HEK293 (cell line): ENCODE measurements at regions not wholly inside any gene's neighbourhood (a gene's known extent, or its start where the extent isn't known, plus 50 kb on each side); places are given as distances from the start of the nearest gene placed in this dataset.

ENCODE experiments used
- CTCF ChIA-PET: fragments of 350-600 bp; formaldehyde crosslinking; extraction: SDS; loops from one replicate; lab custom pipeline; 2021; ENCODE audit warnings: antibody characterized with exemption; lab: Yijun Ruan, JAX
- POLR2A ChIA-PET: fragments of 300-600 bp; formaldehyde crosslinking; extraction: SDS; loops from one replicate; lab custom pipeline; 2020; ENCODE audit warnings: antibody characterized with exemption, inconsistent platforms; lab: Yijun Ruan, JAX
- H3K27ac ChIP-seq: fragments of 200-500 bp; sonication (Bioruptor generic); 2 replicates; pipeline ENCODE4 v1.5.1; 2014; ENCODE audit warnings: low read depth, low read length, control low read depth, inconsistent platforms; ENCODE audit errors: extremely low read depth
- H3K36me3 ChIP-seq, 2 experiments: fragments of 200-500 bp in 1 of 2; sonication (Bioruptor generic) in 1 of 2; 1 replicate in 1 of 2; 2 replicates in 1 of 2; pipeline ENCODE4 v1.5.1; 2014 to 2017; ENCODE audit warnings: inconsistent platforms in 2 of 2, low read length in 2 of 2; ENCODE audit not compliant: control insufficient read depth in 2 of 2, insufficient read depth in 1 of 2
- H3K4me1 ChIP-seq: fragments of 200-500 bp; sonication (Bioruptor generic); 2 replicates; pipeline ENCODE4 v1.5.1; 2014; ENCODE audit warnings: mild to moderate bottlenecking, low read length, inconsistent platforms; ENCODE audit not compliant: control insufficient read depth, insufficient read depth
- H3K4me3 ChIP-seq: 2 replicates; pipeline ENCODE4 v1.5.1; 2011; ENCODE audit warnings: low read depth, mild to moderate bottlenecking, control low read depth, low read length, moderate library complexity
- H3K9me3 ChIP-seq: fragments of 200-500 bp; sonication (Bioruptor generic); 2 replicates; pipeline ENCODE4 v1.5.1; 2014; ENCODE audit warnings: low read depth, low read length, inconsistent platforms; ENCODE audit not compliant: control insufficient read depth, insufficient read depth
- GLIS2 ChIP-seq: fragments of 450-650 bp; formaldehyde crosslinking; IDR thresholded peaks from 2 replicates; pipeline ENCODE4 v1.5.1; 2016; ENCODE audit warnings: missing biosample characterization, missing genetic modification characterization
- OVOL3 ChIP-seq: fragments of 450-650 bp; formaldehyde crosslinking; IDR thresholded peaks from 2 replicates; pipeline ENCODE4 v1.5.1; 2016; ENCODE audit warnings: missing biosample characterization, missing genetic modification characterization
- PBX3 ChIP-seq: sonication (generic); formaldehyde crosslinking; IDR thresholded peaks from 2 replicates; pipeline ENCODE4 v1.8.1; 2022; ENCODE audit warnings: mild to moderate bottlenecking, moderate library complexity, missing genetic modification reagents
- PRDM10 ChIP-seq: fragments of 450-650 bp; formaldehyde crosslinking; IDR thresholded peaks from 2 replicates; pipeline ENCODE4 v1.5.1; 2016; ENCODE audit warnings: missing biosample characterization, missing genetic modification characterization
- SCRT2 ChIP-seq: fragments of 450-650 bp; formaldehyde crosslinking; IDR thresholded peaks from 2 replicates; pipeline ENCODE4 v1.5.1; 2016; ENCODE audit warnings: missing biosample characterization, missing genetic modification characterization
- WT1 ChIP-seq: fragments of 450-650 bp; formaldehyde crosslinking; IDR thresholded peaks from 2 replicates; pipeline ENCODE4 v1.5.1; 2016; ENCODE audit warnings: missing biosample characterization, missing genetic modification characterization
- ZBTB17 ChIP-seq: fragments of 450-650 bp; formaldehyde crosslinking; IDR thresholded peaks from 2 replicates; pipeline ENCODE4 v1.5.1; 2016; ENCODE audit warnings: missing biosample characterization, missing genetic modification characterization
- ZFP37 ChIP-seq: fragments of 450-650 bp; formaldehyde crosslinking; IDR thresholded peaks from 2 replicates; pipeline ENCODE4 v1.5.1; 2016; ENCODE audit warnings: missing biosample characterization, missing genetic modification characterization
- ZNF112 ChIP-seq: fragments of 450-650 bp; formaldehyde crosslinking; IDR thresholded peaks from 2 replicates; pipeline ENCODE4 v1.5.0; 2017; ENCODE audit warnings: missing biosample characterization, missing genetic modification characterization
- ZNF114 ChIP-seq: fragments of 450-650 bp; formaldehyde crosslinking; IDR thresholded peaks from 2 replicates; pipeline ENCODE4 v1.5.0; 2017; ENCODE audit warnings: missing biosample characterization, missing genetic modification characterization
- ZNF214 ChIP-seq: fragments of 450-650 bp; formaldehyde crosslinking; IDR thresholded peaks from 2 replicates; pipeline ENCODE4 v1.5.1; 2017; ENCODE audit warnings: missing biosample characterization, mild to moderate bottlenecking, missing genetic modification characterization, borderline replicate concordance
- ZNF302 ChIP-seq: fragments of 450-650 bp; formaldehyde crosslinking; IDR thresholded peaks from 2 replicates; pipeline ENCODE4 v1.5.1; 2016; ENCODE audit warnings: missing biosample characterization, missing genetic modification characterization, low read depth
- ZNF311 ChIP-seq: fragments of 450-650 bp; formaldehyde crosslinking; IDR thresholded peaks from 2 replicates; pipeline ENCODE4 v1.5.1; 2017; ENCODE audit warnings: missing biosample characterization, missing genetic modification characterization, borderline replicate concordance
- ZNF433 ChIP-seq: fragments of 450-650 bp; formaldehyde crosslinking; IDR thresholded peaks from 2 replicates; pipeline ENCODE4 v1.5.1; 2016; ENCODE audit warnings: missing biosample characterization, missing genetic modification characterization, low read depth
- ZNF521 ChIP-seq: fragments of 450-650 bp; formaldehyde crosslinking; IDR thresholded peaks from 2 replicates; pipeline ENCODE4 v1.5.1; 2017; ENCODE audit warnings: missing biosample characterization, mild to moderate bottlenecking, missing genetic modification characterization
- ZNF558 ChIP-seq: fragments of 450-650 bp; formaldehyde crosslinking; IDR thresholded peaks from 2 replicates; pipeline ENCODE4 v1.5.1; 2016; ENCODE audit warnings: missing biosample characterization, missing genetic modification characterization
- ZNF561 ChIP-seq: fragments of 450-650 bp; IDR thresholded peaks from 2 replicates; pipeline ENCODE4 v1.5.1; 2018; ENCODE audit warnings: missing biosample characterization, missing genetic modification characterization, borderline replicate concordance
- ZNF624 ChIP-seq: fragments of 450-650 bp; formaldehyde crosslinking; IDR thresholded peaks from 2 replicates; pipeline ENCODE4 v1.5.1; 2017; ENCODE audit warnings: missing biosample characterization, missing genetic modification characterization
- ZNF629 ChIP-seq: fragments of 450-650 bp; formaldehyde crosslinking; IDR thresholded peaks from 2 replicates; pipeline ENCODE4 v1.5.1; 2017; ENCODE audit warnings: missing biosample characterization, missing genetic modification characterization
- ZNF664 ChIP-seq: fragments of 450-650 bp; formaldehyde crosslinking; IDR thresholded peaks from 2 replicates; pipeline ENCODE4 v1.5.1; 2016; ENCODE audit warnings: missing biosample characterization, missing genetic modification characterization
- ZNF670 ChIP-seq: fragments of 450-650 bp; formaldehyde crosslinking; IDR thresholded peaks from 2 replicates; pipeline ENCODE4 v1.5.1; 2016; ENCODE audit warnings: missing biosample characterization, missing genetic modification characterization, low read depth
- ZNF701 ChIP-seq: fragments of 450-650 bp; formaldehyde crosslinking; IDR thresholded peaks from 2 replicates; pipeline ENCODE4 v1.5.1; 2016; ENCODE audit warnings: missing biosample characterization, missing genetic modification characterization

- CTCF ChIA-PET, result no interaction called here
Measured at GRCh38 chr13:72284791-72285190, 417.8 kb upstream of the DACH1 start.

GRCh38 chr13:72261732-72262131 is 394.7 kb upstream of the DACH1 start:
- TF ChIP-seq ZNF701 (tag by site-specific recombination), result no peak
- TF ChIP-seq ZNF214 (tag by site-specific recombination), result no peak
- TF ChIP-seq ZNF561 (tag by site-specific recombination), result no peak
- no peak for TF ChIP-seq SCRT2 (tag by site-specific recombination)
- no peak for TF ChIP-seq ZNF664
- H3K36me3 ChIP-seq, result no peaks in the 10 kb centered on the region
- CTCF ChIA-PET, result interaction anchor here (0.7 kb wide), 1 partner anchor 309 kb away, joined by 3 read pairs; no protein-coding TSS in a partner anchor
- POLR2A ChIA-PET, result no interaction called here
- no peaks in the 10 kb centered on the region for H3K4me1 ChIP-seq
- no peak overlapping the region for H3K4me3 ChIP-seq
- H3K9me3 ChIP-seq, result no peaks in the 10 kb centered on the region
- H3K27ac ChIP-seq, result no peak overlapping the region

More at GRCh38 chr13:72284791-72285190, 417.8 kb upstream of the DACH1 start:
- no peaks in the 10 kb centered on the region for H3K9me3 ChIP-seq
- POLR2A ChIA-PET, result no interaction called here
- H3K4me3 ChIP-seq, result no peak overlapping the region
- H3K4me1 ChIP-seq, result no peaks in the 10 kb centered on the region
- H3K27ac ChIP-seq, result no peak overlapping the region
- no peaks in the 10 kb centered on the region for H3K36me3 ChIP-seq
- no peak for TF ChIP-seq GLIS2 (tag by site-specific recombination)
- TF ChIP-seq PBX3 (CRISPR knock-in tag), result no peak
- no peak for TF ChIP-seq ZNF114 (tag by site-specific recombination)
- no peak for TF ChIP-seq ZNF558
- TF ChIP-seq WT1 (tag by site-specific recombination), result no peak
- no peak for TF ChIP-seq ZBTB17
- no peak for TF ChIP-seq ZNF521 (tag by site-specific recombination)
- no peak for TF ChIP-seq OVOL3
- TF ChIP-seq ZNF670 (tag by site-specific recombination), result no peak
- no peak for TF ChIP-seq ZNF433 (tag by site-specific recombination)

- Histone ChIP-seq H3K27ac (no peak overlapping the region), H3K36me3 (no peaks in the 10 kb centered on the region), H3K9me3 (no peaks in the 10 kb centered on the region), H3K4me3 (no peak overlapping the region)
- POLR2A ChIA-PET, result no interaction called here
- CTCF ChIA-PET, result no interaction called here
- TF ChIP-seq ZFP37 (tag by site-specific recombination), result no peak
- no peak for TF ChIP-seq ZNF311
- TF ChIP-seq ZNF629, result no peak
- no peak for TF ChIP-seq ZNF624 (tag by site-specific recombination)
- no peak for TF ChIP-seq ZNF112 (tag by site-specific recombination)
- TF ChIP-seq ZNF302 (tag by site-specific recombination), result no peak
- TF ChIP-seq PRDM10, result no peak
- TF ChIP-seq, all 188 proteins: peak for 0
- H3K4me1 ChIP-seq, result no peaks in the 10 kb centered on the region
Measured at GRCh38 chr13:72259528-72259927, 392.5 kb upstream of the DACH1 start.
